Heart left ventricle (tissue), 16 donors: ENCODE measurements at regions not wholly inside any gene's neighbourhood (a gene's known extent, or its start where the extent isn't known, plus 50 kb on each side); places are given as distances from the start of the nearest gene placed in this dataset.

Experiments
- ATAC-seq, 4 donors: fragments of 200-7000 bp; cut with Tn5 transposase; one replicate each; pipeline ENCODE4 v1.9.1; 2020 to 2022; ENCODE audit warnings: moderate library complexity in 4 of 4, mild to moderate bottlenecking in 3 of 4, moderate number of reproducible peaks in 1 of 4
- DNase-seq, 5 donors: peaks; one replicate each; pipeline ENCODE4 v3.0.0-alpha.2; 2020
- H3K27ac ChIP-seq, 12 donors: fragments of 200-600 bp; sonication (generic) in 4 of 12; one replicate each; pipeline versions ENCODE4 v1.5.0 to v1.8.0; 2016 to 2022; ENCODE audit warnings: mild to moderate bottlenecking in 2 of 12
- H3K27me3 ChIP-seq, 9 donors: fragments of 200-600 bp; sonication (generic) in 2 of 9; one replicate each; pipeline versions ENCODE4 v1.5.1 to v1.8.0; 2016 to 2022; ENCODE audit warnings: mild to moderate bottlenecking in 3 of 9
- H3K36me3 ChIP-seq, 9 donors: fragments of 200-600 bp; sonication (generic) in 2 of 9; one replicate each; pipeline versions ENCODE4 v1.5.0 to v1.8.0; 2018 to 2022; ENCODE audit warnings: mild to moderate bottlenecking in 2 of 9
- H3K4me1 ChIP-seq, 12 donors: fragments of 200-600 bp; sonication (generic) in 4 of 12; one replicate each; pipeline versions ENCODE4 v1.5.0 to v1.8.0; 2016 to 2022; ENCODE audit warnings: mild to moderate bottlenecking in 3 of 12
- H3K4me3 ChIP-seq, 12 donors: fragments of 200-600 bp; sonication (generic) in 4 of 12; one replicate each; pipeline versions ENCODE4 v1.5.0 to v1.8.0; 2017 to 2022; ENCODE audit warnings: mild to moderate bottlenecking in 9 of 12, moderate library complexity in 4 of 12
- H3K9me3 ChIP-seq, 12 donors: fragments of 200-600 bp; sonication (generic) in 4 of 12; one replicate each; pipeline versions ENCODE4 v1.5.0 to v1.8.0; 2016 to 2022; ENCODE audit warnings: mild to moderate bottlenecking in 1 of 12
- POLR2A ChIP-seq, 2 donors: fragments of 450-650 bp; IDR thresholded peaks; one replicate each; pipeline ENCODE4 v1.6.1; 2017; ENCODE audit warnings: antibody characterized with exemption in 2 of 2, mild to moderate bottlenecking in 2 of 2, moderate library complexity in 2 of 2
- WGBS, 4 donors: extraction: QIAGEN DNeasy Blood & Tissue Kit in 2 of 4; methylation state at CpG; one replicate each; pipeline versions ENCODE4 v1.1.5 to v1.1.7; 2013 to 2018; 5-methylcytosine and 5-hydroxymethylcytosine counted together
- intact Hi-C, 10 donors: fragments of 100-400 bp; cut with DNase I; formaldehyde crosslinking; loops; one replicate each; pipeline versions ENCODE4 v1.11.1 to v1.14.2; 2022
- TF ChIP-seq, protein P1 (sequence below), 12 donors: fragments of 200-600 bp; sonication (generic) in 4 of 12; IDR thresholded peaks; one replicate each; pipeline versions ENCODE4 v1.5.0 to v1.8.0; 2018 to 2022; ENCODE audit warnings: antibody characterized with exemption in 12 of 12, mild to moderate bottlenecking in 5 of 12
- donor health status: ischemic (EF 13 %, LVEDD 7.1; RV severe dilation, severe dysfunction).
- donor health status: healthy with polysubstance abuse.
- donor health status: DM: no; HTN: yes; CAD: no.
- donor health status: DM: no; HTN: no; CAD: no.
- donor health status: ischemic (EF 25% LVEDD 6.9; RV normal size, moderate dysfunction).
- donor health status: ischemic (EF 25% LVEDD 5.7; RV mildly dilated, moderate dysfunction).
- donor health status: healthy.
- donor health status: DM: yes; HTN: yes; CAD: no.
- donor health status: ischemic (EF 35%, LVEDD 5.7; RV mildly dilated, moderate dysfunction).
- donor health status: nonischemic (EF 11% LVEDD 7.7; RV severe dilation, severe dysfunction).
- donor health status: DM: yes; HTN: yes; CAD: no.
- donor health status: PGD.
- donor health status: ischemic (EF 29% LVEDD 5.4; RV normal size, mild dysfunction).
- donor health status: nonischemic (EF 23%, LVEDD 6.1; RV moderate dilation, normal function).

DNA sequence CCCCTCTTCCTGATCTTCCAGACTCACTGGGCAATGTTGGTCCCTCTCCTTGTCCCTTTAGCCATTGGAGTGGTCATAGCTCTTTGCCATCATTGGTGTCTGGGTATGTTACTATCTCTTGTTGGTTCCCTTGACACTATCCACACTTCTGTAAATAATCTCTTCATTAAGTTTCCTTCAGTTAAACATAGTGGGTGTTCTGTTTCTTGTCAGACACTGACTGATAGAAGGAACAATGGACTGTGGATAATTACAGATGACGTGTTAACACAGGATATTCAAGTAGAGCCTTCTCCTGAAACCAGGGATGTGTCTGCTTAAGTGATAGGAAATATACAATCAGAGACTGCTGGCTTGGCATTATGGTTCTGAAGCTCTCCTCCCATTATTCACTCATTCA is 458.3 kb upstream of the USP24 start:
- no peaks in the 10 kb centered on the region for H3K36me3 ChIP-seq
- H3K9me3 ChIP-seq, result peaks cover 0 to 11% (median 0%) of the 10 kb centered on the region in 12 donors
- no peak overlapping the region for H3K27ac ChIP-seq
- DNase-seq (no peak), ATAC-seq (no peak)
- intact Hi-C loops, result no loop called here
- H3K27me3 ChIP-seq, result no peaks in the 10 kb centered on the region
- 42 to 52% (median 51%) methylated on average over 1 of the region's 1 CpG for WGBS, 4 donors
- H3K4me3 ChIP-seq, result no peak overlapping the region
- TF ChIP-seq, protein P1, sequence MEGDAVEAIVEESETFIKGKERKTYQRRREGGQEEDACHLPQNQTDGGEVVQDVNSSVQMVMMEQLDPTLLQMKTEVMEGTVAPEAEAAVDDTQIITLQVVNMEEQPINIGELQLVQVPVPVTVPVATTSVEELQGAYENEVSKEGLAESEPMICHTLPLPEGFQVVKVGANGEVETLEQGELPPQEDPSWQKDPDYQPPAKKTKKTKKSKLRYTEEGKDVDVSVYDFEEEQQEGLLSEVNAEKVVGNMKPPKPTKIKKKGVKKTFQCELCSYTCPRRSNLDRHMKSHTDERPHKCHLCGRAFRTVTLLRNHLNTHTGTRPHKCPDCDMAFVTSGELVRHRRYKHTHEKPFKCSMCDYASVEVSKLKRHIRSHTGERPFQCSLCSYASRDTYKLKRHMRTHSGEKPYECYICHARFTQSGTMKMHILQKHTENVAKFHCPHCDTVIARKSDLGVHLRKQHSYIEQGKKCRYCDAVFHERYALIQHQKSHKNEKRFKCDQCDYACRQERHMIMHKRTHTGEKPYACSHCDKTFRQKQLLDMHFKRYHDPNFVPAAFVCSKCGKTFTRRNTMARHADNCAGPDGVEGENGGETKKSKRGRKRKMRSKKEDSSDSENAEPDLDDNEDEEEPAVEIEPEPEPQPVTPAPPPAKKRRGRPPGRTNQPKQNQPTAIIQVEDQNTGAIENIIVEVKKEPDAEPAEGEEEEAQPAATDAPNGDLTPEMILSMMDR (IDR thresholded peaks at IDR 0.05), result no peak
- TF ChIP-seq POLR2A (IDR thresholded peaks at IDR 0.05), result no peak
- peaks cover 0 to 19% (median 5%) of the 10 kb centered on the region in 12 donors for H3K4me1 ChIP-seq

GRCh38 chr1:55670331-55671082 is 455.3 kb upstream of the USP24 start:
- H3K9me3 ChIP-seq, result peaks cover 0 to 10% (median 0%) of the 10 kb centered on the region in 12 donors
- intact Hi-C loops, result no loop called here
- WGBS, 4 donors, result 69 to 76% (median 74%) methylated on average over 5 of the region's 5 CpGs
- no peak overlapping the region for H3K4me3 ChIP-seq
- TF ChIP-seq, protein P1 (IDR thresholded peaks at IDR 0.05), result peak in 1 of 12 donors; percentile 8
- TF ChIP-seq POLR2A (IDR thresholded peaks at IDR 0.05), result no peak
- H3K27me3 ChIP-seq, result no peaks in the 10 kb centered on the region
- H3K27ac ChIP-seq, result peak overlapping the region in 3 of 12 donors; percentile 12 to 47 (median 29)
- H3K36me3 ChIP-seq, result no peaks in the 10 kb centered on the region
- H3K4me1 ChIP-seq, result peaks cover 0 to 19% (median 5%) of the 10 kb centered on the region in 12 donors
- DNase-seq (no peak), ATAC-seq (no peak)

DNA sequence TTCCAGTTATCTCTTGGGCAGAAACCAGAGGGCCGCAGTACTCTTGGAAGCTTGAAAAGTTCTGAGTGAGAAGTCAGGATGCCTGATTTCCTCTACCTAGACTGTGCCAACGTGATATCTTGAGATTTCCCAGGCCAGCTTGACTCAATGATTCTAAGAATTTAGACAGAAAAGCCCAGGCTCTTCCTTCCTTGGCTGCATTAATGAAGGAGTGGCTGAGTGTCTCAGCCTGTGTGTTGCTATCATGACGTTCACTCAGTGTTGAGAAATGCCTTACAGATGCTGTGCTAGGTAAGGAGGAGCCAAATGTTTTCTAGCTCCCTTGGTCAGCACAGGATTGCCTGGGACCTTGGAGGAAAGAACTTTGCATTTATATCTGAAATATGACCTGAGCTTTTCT is 454.1 kb upstream of the USP24 start:
- Histone ChIP-seq H3K4me1 (peaks cover 0 to 19% (median 5%) of the 10 kb centered on the region in 12 donors), H3K36me3 (no peaks in the 10 kb centered on the region), H3K27me3 (no peaks in the 10 kb centered on the region), H3K27ac (peak overlapping the region in 7 of 12 donors; percentile 10 to 51 (median 33)), H3K4me3 (no peak overlapping the region), H3K9me3 (peaks cover 0 to 19% (median 0%) of the 10 kb centered on the region in 12 donors)
- peak; percentile 26 to 95 (median 88) for ATAC-seq
- 24 to 36% (median 26%) methylated on average over 3 of the region's 3 CpGs for WGBS, 4 donors
- intact Hi-C loops, result no loop called here
- TF ChIP-seq, protein P1 (IDR thresholded peaks at IDR 0.05), result no peak
- no peak for TF ChIP-seq POLR2A (IDR thresholded peaks at IDR 0.05)
- peak in 2 of 5 donors; percentile 10 to 21 for DNase-seq

DNA sequence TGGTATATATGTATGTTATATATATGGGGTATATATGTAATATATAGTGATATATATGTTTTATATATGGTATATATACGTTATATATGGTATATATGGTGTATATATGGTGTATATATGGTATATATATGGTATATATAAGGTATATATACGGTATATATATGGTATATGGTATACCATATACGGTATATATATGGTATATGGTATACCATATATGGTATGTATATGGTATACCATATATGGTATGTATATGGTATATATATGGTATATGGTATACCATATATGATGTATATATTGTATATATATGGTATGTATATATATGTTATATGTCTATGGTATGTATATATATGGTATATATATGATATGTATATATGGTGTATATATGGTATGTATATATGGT is 447.7 kb upstream of the USP24 start:
- intact Hi-C loops, result no loop called here
- Histone ChIP-seq H3K4me1 (no peaks in the 10 kb centered on the region), H3K27me3 (no peaks in the 10 kb centered on the region), H3K36me3 (no peaks in the 10 kb centered on the region), H3K9me3 (peaks cover 0 to 27% (median 0%) of the 10 kb centered on the region in 12 donors), H3K27ac (no peak overlapping the region), H3K4me3 (no peak overlapping the region)
- ATAC-seq (no peak), DNase-seq (no peak)
- WGBS, 4 donors, result 90 to 92% (median 91%) methylated on average over 3 of the region's 3 CpGs
- TF ChIP-seq, protein P1 (IDR thresholded peaks at IDR 0.05), result no peak
- TF ChIP-seq POLR2A (IDR thresholded peaks at IDR 0.05), result no peak
